ENCODE measurements at regions not wholly inside any gene's neighbourhood (a gene's known extent, or its start where the extent isn't known, plus 50 kb on each side); places are given as distances from the start of the nearest gene placed in this dataset.
A peak's percentile ranks its signal among the peaks of the same experiment; 100 is the strongest.

DNA sequence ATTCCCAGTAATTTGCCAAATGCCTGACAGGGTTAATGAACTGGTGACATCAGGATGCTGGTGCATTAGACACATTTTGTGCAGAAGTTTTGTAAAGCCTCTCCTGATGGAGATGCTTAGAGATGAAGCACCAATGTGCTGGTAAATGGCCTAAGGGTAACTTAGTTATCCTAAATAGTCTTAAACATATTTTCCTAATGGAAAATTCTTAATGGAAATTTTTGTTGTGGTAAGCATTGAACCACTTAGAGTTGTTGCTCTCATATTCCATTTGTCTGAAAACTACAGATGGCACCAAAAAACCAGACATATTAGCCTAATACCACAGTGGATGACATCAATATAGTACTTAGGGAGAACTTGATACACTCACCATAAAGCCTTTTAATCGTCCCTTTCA is 154.5 kb upstream of the ANK2 start:
- no peak for DNase-seq (ENCODE audit: low read depth in 2 of 2)

DNA sequence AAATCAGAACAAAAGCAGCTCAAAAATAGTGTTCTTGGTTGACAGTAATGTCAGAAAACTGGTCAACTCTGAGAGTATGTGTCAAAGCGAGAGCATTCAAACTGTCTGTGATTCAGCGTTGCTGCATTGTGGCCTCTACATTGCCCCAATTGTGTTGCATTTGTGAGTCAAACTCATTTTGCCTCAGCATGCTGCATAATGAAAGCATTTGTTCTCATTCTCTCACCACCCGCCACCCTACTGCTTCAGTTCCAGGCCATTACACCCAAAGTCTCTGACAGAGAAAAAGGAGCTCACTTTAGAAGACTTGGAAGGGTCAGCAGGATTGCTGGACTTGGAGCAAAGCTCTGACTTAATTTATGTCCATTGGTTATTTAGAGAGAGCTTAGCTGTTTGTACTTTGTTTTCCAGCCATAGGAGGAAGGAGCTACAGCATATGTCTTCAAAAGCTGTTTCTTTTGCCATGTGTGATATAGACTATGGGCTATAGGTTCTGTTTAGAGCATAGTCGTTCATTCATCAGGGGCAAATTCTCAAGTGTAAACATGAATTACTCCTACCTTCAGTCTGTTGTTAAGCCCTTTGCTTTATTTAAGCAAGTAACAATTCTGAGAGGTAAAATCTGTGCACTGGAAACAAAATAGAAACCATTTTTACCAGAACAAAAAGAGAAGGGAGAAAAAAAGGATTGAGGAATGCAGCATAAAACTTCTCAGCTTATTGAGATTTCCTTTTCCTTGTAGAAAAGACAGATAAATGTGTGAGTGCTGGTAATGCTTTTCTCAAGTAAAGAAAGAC is 153.4 kb upstream of the ANK2 start:
- DNase-seq (ENCODE audit: low read depth in 2 of 2): no peak

DNA sequence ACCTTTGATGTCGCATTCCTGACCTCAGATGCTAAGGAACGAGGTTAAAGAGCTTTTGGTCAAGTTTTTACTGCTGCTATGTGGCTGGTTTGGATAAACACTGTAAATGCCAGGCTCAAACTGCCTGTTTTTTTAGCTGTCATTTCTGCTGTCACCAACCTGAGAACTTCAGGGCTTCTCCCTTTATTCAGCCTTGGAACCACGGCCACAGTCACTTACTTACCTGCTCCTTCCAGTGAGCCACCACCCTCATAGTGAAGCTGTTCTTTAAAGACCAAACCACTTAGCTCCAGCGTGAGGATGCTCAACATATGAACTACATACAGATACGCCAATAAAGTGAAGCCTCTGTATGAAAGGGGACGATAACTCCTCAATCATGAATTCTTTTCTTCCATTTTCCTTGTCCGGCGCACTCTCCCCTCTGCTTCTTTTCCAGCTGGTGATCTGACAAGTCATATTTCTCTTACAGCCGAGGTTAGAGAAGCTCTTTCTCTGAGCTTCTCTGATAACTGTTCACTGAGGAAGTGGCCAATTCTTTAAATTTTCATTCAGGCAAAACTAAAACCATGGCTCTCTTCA is 152.8 kb upstream of the ANK2 start:
- DNase-seq (ENCODE audit: low read depth in 2 of 2): no peak

DNA sequence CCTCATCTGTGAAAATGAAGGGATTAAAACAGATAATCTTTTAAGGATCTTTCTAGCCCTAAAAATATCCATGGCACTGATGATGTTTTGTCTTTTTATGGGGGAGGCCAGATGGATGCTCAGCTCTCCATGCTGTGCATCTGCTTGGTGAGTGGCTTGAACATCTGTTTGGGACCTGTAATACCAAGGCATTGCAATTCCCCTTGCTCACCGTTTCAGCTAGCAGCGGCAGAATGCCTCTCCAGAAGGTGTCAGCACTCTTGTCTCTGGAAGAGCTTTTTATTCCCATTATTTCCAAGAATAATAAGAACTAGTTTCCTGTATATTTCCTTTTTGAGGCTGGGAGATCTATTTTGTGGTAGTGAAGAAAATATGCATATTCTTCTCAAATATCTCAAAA is 151.9 kb upstream of the ANK2 start:
- DNase-seq (ENCODE audit: low read depth in 2 of 2): peak in 1 of 2 donors; percentile 5

DNA sequence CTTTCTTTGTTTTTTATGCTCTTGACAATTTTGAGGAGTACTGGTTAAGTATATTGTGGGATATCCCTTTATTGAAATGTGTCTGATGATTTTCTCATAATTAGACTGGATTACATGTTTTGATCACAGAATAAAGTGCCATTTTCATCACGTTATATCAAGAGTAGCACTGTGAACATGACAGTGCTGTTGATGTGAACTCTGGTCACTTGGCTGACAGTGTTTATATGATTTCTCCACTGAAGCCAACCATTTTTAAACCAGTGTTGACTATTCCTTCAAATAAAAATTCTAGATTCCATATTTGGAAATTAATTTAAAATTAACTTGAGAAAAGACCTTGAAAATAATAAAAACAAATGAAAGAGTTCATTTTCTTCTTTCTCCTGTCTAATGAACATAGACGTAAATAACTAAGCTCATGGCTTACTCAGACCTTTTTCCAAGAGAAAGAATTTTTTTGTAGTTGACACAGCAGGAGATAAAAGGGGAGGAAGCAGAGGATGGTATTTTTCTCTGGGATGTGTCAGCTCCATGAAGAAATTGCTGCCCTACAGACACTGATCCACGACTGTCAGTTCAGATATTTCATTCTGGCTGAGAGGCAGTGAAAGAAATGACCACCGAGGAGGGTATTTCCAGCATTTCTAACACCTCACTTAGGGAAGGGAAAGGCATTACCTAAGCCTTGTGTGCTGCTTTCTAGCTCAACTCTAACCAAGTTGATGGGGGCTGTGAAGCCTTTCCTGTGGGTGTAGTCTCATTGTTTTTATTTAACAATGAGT is 150.9 kb upstream of the ANK2 start:
- DNase-seq (ENCODE audit: low read depth in 2 of 2): no peak

DNA sequence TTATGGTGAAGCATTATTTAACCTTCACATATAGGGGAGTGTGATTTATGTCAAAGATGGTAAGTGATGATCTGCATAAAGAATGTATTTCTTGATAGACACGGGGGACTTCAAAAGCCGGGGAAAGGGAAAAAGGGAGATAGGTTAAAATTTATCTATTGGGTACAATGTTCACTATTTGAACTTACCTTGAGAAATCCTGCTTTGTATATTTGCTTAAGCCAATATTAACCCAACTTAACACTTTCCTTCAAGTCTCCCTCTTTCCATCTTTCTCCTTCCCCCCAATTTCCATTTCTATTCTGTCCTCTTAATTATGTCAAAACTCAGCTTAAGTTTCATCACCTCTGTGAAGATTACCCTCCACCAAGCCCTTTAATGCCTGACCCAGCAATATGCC is 149.0 kb upstream of the ANK2 start:
- DNase-seq (ENCODE audit: low read depth in 2 of 2): no peak

DNA sequence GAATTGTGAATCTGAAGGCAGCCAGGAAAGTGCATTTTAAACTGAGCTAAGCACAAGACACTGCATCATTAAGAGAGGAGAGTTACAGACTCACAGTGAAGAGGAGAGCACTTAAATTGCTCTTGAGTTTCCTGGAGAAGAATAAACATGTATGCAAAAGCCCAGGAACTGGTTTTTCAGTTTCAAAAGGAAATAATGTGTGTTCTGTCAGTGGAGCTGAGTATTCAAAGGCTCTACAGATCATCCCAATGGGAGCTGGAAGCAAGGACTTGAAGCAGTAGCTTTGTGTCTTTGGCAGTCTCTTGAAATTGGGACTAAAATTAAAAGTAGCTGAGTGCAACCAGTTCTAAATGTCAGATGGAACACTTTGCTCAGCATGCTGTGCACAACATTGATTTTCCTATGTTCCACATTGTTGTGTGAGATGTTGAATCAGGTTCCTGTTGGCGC is 147.5 kb upstream of the ANK2 start:
- DNase-seq (ENCODE audit: low read depth in 2 of 2): no peak

DNA sequence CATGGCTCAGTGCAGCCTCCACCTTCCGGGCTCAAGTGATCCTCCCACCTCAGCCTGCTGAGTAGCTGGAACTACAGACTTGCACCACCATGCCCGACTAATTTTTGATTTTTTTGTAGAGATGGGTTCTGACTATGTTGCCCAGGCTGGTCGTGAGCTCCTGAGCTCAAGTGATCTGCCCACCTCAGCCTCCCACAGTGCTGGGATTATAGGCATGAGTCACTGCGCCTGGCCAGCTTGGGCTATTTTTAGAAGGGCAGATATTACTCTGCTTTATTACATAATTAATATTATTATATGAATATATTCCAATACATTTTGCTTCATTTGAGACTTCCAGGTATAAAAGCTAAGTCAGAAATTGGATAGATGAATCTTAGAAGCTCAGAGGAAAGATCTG is 143.7 kb upstream of the ANK2 start:
- DNase-seq (ENCODE audit: low read depth in 2 of 2): no peak

DNA sequence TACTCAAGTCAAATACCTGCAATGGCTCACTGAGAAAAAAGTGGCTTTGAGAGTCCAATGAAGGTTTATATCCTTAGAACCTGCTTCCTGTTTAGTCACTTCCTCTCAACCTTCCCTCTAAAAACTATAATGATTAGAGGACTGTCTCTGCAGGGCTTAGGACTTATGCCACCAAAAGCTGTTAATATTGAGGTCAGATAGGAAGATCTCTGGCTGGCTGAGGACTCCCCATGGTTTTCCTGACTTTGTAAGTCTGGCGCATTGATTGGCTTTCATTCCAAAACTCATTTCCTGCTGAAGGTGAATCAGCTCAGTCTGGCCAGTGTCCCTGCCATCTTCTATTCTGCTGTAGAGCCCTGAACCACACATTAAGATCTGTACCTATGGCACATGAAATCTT is 140.9 kb upstream of the ANK2 start:
- no peak for DNase-seq (ENCODE audit: low read depth in 2 of 2)

DNA sequence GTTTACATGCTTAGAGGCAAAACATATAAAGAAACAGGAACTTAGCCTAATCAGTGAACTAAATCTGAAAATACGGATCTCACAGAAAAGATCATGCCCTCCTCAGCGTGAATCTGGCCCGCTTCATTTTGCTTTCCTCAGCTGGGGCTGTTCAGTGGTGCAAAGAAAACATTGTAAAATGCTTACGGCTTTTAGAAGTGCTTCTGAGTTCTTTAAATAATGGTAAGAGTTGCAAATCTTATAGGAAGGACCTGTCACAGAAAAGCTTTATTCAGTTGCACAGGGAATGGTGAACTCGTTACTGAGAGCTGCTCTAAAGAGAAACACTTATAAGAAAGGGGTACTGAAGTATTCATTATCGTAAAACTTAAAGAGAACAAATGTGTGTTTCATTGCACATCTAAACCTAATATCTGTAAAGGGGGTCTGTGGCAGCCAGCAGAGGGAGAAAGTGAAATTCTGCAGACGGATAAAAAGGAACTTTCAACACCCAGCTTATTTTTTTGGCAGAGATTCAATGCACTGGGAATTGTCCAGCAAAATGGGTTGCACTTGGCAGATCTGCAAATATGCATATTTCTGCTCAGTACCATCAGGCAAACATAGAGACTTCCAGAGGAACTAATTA is 139.2 kb upstream of the ANK2 start:
- peak in 1 of 2 donors; percentile 6 for DNase-seq (ENCODE audit: low read depth in 2 of 2)

DNA sequence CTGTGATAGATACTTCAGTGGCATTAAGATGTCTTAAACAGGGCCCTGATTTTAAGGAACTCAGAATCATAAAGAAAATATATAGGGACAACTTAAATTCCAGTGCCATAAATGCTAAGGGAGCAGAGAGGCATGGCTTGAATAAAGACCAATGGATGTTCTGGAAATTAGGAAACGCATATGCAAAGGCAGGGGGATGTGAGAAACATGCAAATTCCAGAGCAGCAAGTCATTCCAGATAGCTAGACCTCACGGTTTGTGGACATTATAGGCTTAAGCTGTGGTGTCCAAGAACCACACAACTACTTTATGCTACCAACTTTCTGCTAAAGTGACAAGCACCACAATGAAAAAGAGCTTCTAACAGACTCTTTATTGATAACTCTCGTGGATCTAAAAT is 132.6 kb upstream of the ANK2 start:
- no peak for DNase-seq (ENCODE audit: low read depth in 2 of 2)

DNA sequence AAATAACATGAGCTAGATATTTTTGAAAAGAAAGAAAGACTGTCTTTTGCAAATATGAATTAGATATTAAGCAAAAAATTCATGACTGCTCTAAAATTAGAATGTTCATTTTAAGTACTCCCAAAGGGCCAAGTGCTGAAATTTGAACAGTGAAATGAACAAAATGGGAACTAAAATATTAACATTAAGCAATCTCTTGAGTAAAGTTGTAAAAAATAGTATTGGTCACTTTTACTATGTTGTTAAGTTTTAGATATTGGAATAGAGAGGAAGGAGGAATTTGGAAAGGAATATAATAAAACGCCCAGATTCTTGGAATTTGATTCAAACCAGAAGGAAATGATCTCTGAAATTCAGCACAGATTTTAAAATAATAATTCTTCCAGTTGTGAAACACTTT is 125.9 kb upstream of the ANK2 start:
- no peak for DNase-seq (ENCODE audit: low read depth in 2 of 2)

DNA sequence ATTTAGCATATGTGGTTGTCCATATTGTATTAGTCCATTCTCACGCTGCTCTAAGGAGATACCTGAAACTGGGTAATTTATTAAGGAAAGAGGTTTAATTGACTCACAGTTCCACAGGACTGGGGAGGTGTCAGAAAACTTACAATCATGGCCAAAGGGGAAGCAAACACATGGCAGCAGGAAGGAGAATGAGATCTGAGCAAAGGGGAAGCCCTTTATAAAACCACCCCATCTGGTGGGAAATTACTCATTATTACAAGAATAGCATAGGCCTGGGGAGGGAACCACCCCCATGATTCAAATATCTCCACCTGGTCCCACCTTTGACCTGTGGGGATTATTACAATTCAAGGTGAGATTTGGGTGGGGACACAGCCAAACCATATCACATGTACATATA is 122.6 kb upstream of the ANK2 start:
- DNase-seq (ENCODE audit: low read depth in 2 of 2): no peak

DNA sequence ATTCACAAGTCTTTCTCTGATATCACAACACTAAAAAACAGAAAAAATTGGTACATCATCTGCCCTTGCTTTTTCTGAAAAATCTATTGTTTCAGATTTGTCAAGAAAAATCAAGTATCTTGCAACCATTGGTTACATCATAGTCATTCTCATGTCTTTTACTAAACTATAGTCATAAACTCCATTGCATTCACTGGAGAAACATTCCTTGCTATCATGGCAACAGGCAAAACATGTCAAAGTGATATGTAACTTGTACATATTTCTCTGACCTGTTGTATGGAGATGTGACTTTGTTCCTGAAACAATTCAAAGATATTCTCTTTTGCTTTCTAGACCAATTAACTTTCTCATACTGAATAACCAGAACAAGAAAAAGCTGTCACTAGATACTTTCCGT is 121.9 kb upstream of the ANK2 start:
- DNase-seq (ENCODE audit: low read depth in 2 of 2): no peak

DNA sequence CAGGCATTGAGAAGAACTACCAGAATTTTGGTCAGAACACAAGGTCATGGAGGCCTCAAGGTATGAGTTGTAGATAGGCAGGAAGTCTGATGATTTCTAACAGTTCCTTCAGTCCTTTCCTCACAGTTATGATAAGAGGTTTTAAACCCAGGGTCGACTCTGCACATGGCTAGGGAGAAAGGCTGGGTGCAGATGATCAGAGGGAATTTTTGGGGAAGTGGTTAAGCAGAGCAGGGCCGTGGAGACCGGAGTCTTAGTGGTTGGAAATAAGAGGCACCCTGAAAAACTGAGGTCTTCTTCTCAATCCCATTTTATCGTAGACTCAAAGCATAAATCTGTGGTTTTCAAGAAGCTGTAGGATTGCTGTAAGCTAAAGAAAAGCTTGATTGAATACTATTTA is 118.5 kb upstream of the ANK2 start:
- DNase-seq (ENCODE audit: low read depth in 2 of 2): no peak

DNA sequence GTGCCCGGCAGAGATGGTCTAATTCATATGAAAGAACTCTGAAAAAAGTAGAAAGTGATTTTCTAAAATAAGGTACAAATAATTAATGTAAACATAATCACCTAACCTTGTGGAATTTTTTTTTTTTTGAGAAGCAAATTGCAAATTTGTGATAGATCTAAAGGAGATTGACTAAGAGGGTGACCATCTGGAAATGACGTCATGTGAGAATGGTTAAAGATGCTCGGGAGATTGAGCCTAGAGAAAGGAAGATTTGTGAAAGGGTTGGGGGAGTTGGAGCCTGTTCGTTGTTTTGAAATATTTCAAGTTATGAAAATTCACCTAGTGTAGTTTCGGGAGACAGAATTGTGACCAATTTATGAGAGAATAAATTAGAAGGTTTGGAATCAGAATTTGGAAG is 115.7 kb upstream of the ANK2 start:
- no peak for DNase-seq (ENCODE audit: low read depth in 2 of 2)

DNA sequence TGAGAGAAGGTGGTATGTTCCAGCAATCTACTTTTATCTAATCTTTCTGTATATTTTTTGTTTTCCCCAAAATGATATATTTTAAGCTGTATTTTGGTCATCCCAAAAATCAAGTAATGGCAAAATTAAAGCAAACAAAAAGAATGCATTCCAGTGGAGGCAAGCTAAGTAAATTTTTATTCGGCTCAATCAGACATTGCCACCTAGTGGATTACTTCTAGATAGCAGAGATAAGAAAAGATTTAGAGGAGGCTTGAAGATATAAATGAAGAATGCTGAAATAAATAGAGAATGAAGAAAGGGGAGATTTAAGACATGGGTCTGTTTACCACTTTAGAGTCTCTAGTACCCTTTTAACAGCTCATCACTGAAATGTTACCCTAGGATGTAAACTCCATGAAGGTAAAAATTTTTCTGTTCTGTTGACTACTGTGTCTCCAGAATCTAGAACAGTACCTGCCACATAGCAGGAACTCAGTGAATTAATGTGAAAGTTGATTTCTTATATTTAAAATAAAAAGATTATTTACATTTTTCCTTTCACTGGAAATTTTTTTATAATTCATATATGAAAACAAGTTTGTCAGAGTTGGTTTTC is 110.9 kb upstream of the ANK2 start:
- DNase-seq (ENCODE audit: low read depth in 2 of 2): peak in 1 of 2 donors; percentile 32

DNA sequence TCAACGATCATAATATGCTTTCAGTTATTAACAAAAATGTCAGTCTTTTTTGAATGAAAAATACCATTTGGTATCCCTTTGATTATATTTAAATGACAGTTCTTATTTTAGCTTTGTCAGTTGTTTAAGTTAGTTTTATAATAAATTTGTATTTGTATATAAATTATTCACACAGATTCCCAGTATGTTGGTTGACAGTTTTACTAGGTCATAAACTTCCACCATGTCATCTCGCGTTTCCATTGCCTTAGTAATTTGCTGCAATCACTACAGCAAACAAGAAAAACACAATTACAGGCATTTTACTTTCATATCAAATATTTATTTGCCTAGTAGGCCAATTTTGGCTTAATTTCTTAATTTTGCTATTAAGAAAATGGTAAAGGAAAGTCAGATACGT is 109.6 kb upstream of the ANK2 start:
- DNase-seq (ENCODE audit: low read depth in 2 of 2): no peak

DNA sequence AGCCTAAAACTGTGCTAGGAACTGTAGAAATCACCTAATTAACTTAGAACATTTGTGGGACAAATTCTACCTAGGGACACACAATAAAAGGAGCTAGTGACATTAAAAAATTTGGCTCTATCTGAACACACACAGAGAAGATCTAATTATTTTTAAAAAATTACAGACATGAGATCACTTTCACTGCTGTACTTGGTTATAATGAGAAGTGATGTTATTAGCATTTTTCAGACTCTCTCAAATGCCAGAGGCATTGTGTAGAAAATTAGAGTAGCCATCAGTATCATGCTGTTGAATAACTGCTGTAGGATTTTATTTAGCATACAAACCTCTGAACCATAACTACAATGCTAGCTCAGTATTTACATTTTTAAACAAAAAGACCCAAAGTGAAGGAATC is 109.1 kb upstream of the ANK2 start:
- no peak for DNase-seq (ENCODE audit: low read depth in 2 of 2)

DNA sequence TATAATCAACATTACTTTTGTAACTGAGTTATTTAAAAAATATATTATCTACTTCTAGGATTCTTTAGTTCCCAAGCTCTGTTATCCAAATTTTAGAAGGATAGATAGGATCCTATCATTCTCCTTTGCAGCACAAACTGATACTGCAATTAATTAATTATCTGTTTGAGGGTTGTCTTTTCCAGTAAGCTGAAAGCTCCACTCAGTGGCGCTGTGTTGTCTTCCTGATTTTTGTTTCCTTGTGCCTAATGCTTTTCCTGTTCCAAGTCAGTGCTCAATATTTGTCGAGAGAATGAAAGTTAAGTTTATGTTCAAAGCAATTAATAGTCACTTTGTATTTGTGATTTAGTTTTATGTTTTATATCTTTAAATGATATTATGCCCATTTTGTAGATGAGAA is 107.4 kb upstream of the ANK2 start:
- DNase-seq (ENCODE audit: low read depth in 2 of 2): no peak

DNA sequence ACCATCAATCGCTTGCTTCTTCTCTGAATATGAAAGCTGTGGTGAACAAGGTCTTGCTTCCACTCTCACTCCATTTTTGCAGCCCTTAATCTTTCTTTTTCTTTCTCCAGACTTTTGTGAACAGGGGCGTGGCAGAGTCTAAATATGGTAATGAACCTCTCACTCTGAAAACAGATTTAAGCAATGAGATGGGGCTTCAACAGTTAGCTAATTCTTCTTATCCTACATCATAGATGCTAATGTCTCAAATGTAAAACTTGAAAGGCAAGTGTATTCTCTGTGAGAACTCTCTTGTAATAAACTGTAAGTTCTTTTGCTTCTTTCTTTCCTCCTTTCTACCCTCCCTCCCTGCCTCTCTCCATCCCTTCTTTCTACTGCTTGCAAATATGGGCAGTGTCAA is 106.5 kb upstream of the ANK2 start:
- DNase-seq (ENCODE audit: low read depth in 2 of 2): no peak

DNA sequence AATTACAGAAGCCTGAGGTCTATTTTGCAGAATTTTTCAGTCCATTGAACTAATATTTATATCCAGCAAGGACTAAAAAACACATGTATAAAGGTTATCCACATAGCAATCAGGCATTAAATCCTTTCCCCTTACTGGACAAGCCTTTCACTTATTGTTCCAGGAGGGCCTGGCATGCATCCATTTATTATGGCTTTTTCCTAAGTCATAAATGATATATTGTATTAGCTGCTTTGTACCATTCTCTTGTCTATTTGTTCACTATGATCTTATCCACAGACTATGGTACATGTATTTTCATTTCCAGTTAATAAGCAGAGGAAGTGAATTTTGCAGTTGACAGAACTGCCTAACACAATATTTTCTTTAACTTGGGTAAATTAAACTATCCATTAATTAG is 105.4 kb upstream of the ANK2 start:
- peak in 1 of 2 donors; percentile 1 for DNase-seq (ENCODE audit: low read depth in 2 of 2)
